Mucosa of rectum (tissue), 2 donors: ENCODE measurements at regions not wholly inside any gene's neighbourhood (a gene's known extent, or its start where the extent isn't known, plus 50 kb on each side); places are given as distances from the start of the nearest gene placed in this dataset.

Experiments
- H3K27ac ChIP-seq, 2 donors: one replicate each; pipeline ENCODE4 v1.7.0; 2013; ENCODE audit warnings: inconsistent platforms in 2 of 2, low read depth in 2 of 2, low read length in 2 of 2
- H3K27me3 ChIP-seq, 2 donors: one replicate each; pipeline ENCODE4 v1.7.0; 2013; ENCODE audit warnings: low read length in 2 of 2; ENCODE audit not compliant: control insufficient read depth in 2 of 2, insufficient read depth in 2 of 2
- H3K36me3 ChIP-seq, 2 donors: one replicate each; pipeline ENCODE4 v1.7.0; 2013; ENCODE audit warnings: low read length in 2 of 2; ENCODE audit not compliant: control insufficient read depth in 2 of 2, insufficient read depth in 2 of 2
- H3K4me1 ChIP-seq, 2 donors: one replicate each; pipeline ENCODE4 v1.7.0; 2013; ENCODE audit warnings: low read length in 2 of 2, mild to moderate bottlenecking in 1 of 2; ENCODE audit not compliant: control insufficient read depth in 2 of 2, insufficient read depth in 2 of 2
- H3K4me3 ChIP-seq, 2 donors: one replicate each; pipeline ENCODE4 v1.7.0; 2013; ENCODE audit warnings: low read length in 2 of 2
- H3K9ac ChIP-seq, 2 donors: one replicate each; pipeline ENCODE4 v1.7.0; 2013; ENCODE audit warnings: low read length in 2 of 2, low read depth in 1 of 2, mild to moderate bottlenecking in 1 of 2
- H3K9me3 ChIP-seq, 2 donors: one replicate each; pipeline ENCODE4 v1.7.0; 2013; ENCODE audit warnings: low read length in 2 of 2; ENCODE audit not compliant: control insufficient read depth in 2 of 2
- donor health status: healthy.
- donor health status: Normal muscosa, but diverticular disease.

DNA sequence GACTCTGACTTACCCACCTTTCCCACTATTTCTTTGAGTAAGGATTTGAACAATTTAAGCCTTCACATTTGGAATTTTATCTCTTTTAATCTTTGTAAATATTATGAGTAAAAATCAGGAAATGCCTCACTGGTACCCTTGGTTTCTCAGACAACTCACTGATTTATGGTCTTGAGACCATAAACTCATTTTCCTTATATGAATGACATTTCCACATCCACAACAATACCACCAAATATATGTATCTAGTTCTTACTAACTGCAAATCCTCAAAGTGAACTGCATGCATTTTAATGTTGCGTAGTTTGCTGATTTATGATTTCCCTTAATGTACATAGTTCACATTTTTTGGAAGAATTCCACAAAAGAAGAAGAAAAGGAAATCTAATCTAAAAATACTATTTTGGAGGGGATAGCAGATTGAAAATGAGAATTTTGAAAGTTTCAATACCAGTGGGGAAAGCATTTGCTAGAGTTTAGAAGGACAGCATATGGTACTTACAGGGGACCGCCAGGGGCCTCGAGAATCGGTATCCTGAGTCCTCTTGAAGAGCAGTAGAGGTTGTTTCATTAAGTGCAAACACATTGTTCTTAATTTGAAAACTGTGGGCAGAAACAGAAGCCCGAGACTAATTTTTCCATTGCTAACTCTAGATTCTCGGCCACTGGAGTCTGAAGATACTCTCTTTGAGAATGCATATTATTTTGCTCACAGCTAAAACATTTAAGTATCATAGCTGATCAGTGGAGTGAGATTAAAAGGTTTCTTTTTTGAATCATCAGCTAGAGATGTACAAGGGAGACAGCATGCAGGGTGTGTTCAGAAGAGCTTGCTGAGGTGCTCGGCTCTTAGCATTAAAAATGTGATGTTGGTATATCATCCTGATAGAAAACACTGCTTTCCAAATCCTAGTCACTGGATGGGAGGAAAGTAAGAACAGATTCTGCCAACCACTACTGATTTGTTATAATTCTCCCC lies 964.0 kb downstream of the GATA3 start:
- Histone ChIP-seq H3K4me1 (no peaks in the 10 kb centered on the region), H3K27me3 (no peaks in the 10 kb centered on the region), H3K9me3 (no peaks in the 10 kb centered on the region), H3K36me3 (no peaks in the 10 kb centered on the region), H3K4me3 (no peak overlapping the region), H3K27ac (no peak overlapping the region), H3K9ac (no peak overlapping the region)

DNA sequence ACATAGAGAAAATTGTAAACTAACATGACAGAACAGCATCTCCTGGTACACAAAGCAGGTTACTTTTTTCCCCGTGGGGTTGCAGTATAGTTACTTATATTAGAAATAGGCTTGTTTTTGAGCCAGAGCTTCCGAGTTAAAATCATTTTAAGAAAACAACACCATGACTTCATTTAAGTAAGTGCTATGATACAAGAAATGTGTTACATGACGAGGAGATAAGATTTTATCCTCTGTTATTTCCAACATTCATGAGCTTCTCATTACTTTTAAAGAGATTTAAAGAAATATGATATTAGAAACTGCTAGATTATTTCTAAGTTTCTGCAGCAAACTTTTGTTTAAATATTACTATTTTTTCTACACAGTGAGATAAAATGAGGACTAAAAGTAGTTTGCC lies 968.7 kb downstream of the GATA3 start:
- H3K27ac ChIP-seq: no peak overlapping the region

DNA sequence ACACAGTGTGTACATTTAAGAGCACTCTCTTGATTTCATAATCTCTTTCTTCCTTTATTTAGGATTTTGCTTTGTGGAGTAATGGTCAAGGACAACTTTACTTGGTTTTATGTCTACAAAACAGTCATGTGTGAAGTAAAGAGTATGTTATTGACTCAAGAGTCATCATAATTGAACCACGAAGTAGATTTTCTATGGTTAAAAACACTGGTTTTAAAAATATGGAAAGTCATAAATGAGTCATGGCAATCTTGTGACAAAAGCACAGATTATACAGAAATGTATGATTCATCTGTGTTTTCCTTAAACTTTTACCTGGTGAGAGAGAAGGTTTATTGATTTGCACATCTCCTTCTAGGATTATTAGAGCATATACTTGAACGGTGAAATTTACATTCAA lies 969.7 kb downstream of the GATA3 start:
- no peaks in the 10 kb centered on the region for H3K9me3 ChIP-seq
- H3K4me3 ChIP-seq: no peak overlapping the region
- no peak overlapping the region for H3K9ac ChIP-seq
- no peak overlapping the region for H3K27ac ChIP-seq
- no peaks in the 10 kb centered on the region for H3K27me3 ChIP-seq
- H3K36me3 ChIP-seq: no peaks in the 10 kb centered on the region
- H3K4me1 ChIP-seq: no peaks in the 10 kb centered on the region

More for the DNA sequence above, 968.7 kb downstream of the GATA3 start:
- no peaks in the 10 kb centered on the region for H3K27me3 ChIP-seq
- no peak overlapping the region for H3K4me3 ChIP-seq
- no peaks in the 10 kb centered on the region for H3K4me1 ChIP-seq
- H3K9ac ChIP-seq: no peak overlapping the region
- H3K36me3 ChIP-seq: no peaks in the 10 kb centered on the region
- no peaks in the 10 kb centered on the region for H3K9me3 ChIP-seq

DNA sequence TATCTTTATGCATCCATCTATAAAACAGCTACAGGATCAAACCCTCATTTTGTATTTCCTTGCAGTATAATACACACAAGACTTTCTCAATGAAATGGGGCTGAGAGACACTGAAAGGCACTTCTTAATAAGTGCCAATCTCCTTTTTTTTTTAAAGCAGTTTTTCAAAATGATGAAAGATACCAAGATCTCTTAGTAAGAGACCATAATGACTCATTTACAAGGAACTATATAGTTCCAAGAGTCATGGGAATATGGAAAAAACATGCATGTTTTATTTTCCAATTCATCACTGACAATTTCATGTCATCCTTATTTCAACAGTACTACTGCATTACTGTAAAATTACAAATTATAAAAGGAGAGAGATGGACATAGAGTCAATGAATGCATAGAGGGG lies 973.7 kb downstream of the GATA3 start:
- H3K27me3 ChIP-seq: no peaks in the 10 kb centered on the region
- H3K27ac ChIP-seq: no peak overlapping the region
- H3K9me3 ChIP-seq: no peaks in the 10 kb centered on the region
- H3K4me1 ChIP-seq: no peaks in the 10 kb centered on the region
- H3K9ac ChIP-seq: no peak overlapping the region
- H3K4me3 ChIP-seq: no peak overlapping the region
- no peaks in the 10 kb centered on the region for H3K36me3 ChIP-seq

DNA sequence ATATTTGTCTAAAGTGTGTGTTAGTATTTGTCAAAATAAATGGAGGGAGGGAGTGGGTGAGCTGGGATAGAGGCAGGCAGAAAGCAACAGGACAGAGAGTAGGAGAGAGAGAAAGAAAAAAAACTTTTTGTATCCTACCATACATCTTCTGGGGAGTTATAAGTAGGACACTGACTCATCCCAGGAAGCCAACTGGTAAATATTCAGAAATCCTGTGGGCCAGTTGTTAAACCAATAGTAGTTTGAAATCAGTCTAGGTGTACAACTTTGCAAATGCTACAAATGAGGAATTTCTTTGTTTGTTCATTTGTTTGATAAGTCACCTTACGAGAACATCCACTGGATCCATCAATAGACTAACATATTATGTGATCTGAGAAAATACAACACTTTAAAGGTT lies 980.9 kb downstream of the GATA3 start:
- Histone ChIP-seq H3K9me3 (no peaks in the 10 kb centered on the region), H3K36me3 (no peaks in the 10 kb centered on the region), H3K27me3 (no peaks in the 10 kb centered on the region), H3K4me1 (no peaks in the 10 kb centered on the region), H3K4me3 (no peak overlapping the region), H3K9ac (no peak overlapping the region), H3K27ac (no peak overlapping the region)

DNA sequence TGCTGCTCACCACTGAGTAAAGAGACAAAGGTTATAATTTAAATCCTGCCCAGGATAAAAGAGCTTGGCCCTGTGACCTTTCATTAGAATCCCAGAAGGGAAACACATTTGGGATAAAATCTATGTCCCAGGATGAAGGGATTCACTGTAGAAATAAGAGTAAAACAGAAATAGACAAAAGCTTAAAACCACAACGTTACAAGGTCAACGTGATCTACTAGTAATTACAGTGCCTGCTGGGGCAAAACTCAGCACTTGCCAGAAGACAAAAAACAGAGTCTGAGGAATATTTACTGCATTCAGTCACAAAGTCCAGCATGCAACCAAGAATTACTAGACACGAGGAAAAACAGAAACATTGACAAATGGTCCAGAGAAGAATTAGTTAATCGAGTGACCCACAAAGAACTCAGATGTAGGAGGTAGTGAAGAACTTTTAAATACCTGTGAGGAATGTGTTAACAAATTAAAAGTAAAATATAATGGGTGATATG lies 982.3 kb downstream of the GATA3 start:
- Histone ChIP-seq H3K36me3 (no peaks in the 10 kb centered on the region), H3K27ac (no peak overlapping the region), H3K9ac (no peak overlapping the region), H3K4me1 (no peaks in the 10 kb centered on the region), H3K9me3 (no peaks in the 10 kb centered on the region), H3K27me3 (no peaks in the 10 kb centered on the region), H3K4me3 (no peak overlapping the region)

DNA sequence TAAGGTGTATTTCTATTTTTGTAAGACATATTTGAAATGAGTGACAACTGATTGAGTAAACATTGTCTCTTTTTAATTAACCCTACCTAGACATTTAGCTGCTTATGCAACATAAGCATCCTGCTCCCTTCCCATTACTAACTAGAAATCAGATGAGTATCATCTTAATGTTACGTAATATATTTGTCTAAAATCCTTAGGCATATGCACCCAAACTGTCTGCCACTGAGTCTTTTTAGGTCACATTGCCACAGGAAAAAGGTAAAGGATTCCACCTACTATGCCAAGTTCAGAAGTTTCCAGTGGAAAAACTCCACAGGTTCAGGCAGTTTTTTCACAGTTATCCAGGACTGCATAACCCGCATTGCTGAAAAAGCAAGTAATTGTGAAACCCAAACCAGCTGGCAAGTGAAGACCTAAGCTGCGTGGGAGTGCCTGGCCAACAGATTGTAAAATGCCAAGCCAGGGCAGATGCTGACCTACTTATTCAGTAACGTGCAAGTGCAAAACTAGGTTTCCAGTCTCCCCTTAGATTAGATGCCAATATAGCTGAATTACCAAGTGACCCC lies 983.7 kb downstream of the GATA3 start:
- Histone ChIP-seq H3K4me1 (no peaks in the 10 kb centered on the region), H3K27me3 (no peaks in the 10 kb centered on the region), H3K4me3 (no peak overlapping the region), H3K9me3 (no peaks in the 10 kb centered on the region), H3K36me3 (no peaks in the 10 kb centered on the region), H3K9ac (no peak overlapping the region), H3K27ac (no peak overlapping the region)

DNA sequence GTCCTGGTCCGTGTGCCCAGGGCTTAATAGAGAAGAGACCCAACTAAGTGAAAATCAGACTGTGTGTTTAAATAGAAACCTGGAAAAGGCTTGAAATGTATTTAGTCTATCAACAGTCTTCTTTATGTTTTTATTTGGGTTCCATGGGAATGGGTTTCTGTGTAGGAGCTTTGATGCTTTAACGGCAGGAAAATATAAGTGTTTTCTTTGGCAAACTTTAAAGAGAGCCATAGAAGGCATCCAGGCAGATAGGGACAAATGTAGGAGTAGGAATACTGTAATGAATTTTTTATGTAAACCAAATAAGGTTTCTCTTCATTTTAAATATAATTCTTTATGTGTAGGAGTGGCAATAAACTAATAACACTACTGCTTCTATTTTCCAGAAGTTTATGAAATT lies 989.0 kb downstream of the GATA3 start:
- Histone ChIP-seq H3K9me3 (no peaks in the 10 kb centered on the region), H3K36me3 (no peaks in the 10 kb centered on the region), H3K27me3 (no peaks in the 10 kb centered on the region), H3K9ac (no peak overlapping the region), H3K27ac (no peak overlapping the region), H3K4me1 (no peaks in the 10 kb centered on the region), H3K4me3 (no peak overlapping the region)

DNA sequence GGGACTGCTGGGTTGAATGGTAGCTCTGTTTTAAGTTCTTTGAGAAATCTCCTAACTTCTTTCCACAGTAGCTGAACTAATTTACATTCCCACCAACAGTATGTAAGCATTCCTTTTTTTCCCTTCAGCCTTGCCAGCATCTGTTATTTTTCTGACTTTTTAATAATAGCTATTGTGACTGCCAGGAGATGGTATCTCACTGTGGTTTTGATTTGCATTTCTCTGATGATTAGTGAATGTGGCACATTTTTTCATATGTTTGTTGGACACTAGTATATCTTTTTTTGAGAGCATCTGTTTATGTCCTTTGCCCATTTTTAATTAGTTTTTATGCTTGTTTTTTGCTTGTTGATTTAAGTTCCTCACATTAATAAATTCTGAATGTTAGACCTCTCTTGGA lies 990.8 kb downstream of the GATA3 start:
- Histone ChIP-seq H3K36me3 (no peaks in the 10 kb centered on the region), H3K4me1 (no peaks in the 10 kb centered on the region), H3K4me3 (no peak overlapping the region), H3K9ac (no peak overlapping the region), H3K9me3 (no peaks in the 10 kb centered on the region), H3K27me3 (no peaks in the 10 kb centered on the region), H3K27ac (no peak overlapping the region)

DNA sequence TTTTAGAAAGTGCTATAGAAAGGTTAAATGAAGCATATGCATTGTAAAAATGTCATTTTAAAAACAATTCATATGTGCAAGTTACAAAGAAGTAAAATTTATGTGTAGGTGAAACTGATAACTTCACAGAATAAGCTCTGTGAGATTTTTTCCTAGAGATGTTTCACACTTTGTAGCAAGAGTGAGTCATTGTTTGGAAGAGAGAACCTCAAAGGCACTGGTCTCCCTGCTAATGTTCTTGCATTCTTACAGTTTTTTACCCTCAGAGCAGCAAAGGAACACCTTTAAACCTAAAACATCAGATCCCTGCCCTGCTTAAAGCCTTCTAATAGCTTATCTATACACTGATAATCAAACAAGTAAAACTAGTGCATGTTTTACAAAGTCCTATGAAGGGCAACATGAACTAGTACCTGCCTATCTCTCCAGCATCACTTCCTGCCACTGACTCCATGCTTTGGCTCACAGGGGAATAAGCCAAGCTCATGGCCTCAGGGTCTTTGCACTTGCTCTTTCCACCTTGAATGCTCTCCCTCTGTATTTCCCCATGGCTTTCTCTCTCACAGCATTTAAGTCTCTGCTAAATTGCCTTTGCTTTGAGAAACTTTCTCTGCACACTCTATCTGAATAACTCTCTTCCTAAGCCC lies 997.0 kb downstream of the GATA3 start:
- no peak overlapping the region for H3K9ac ChIP-seq
- no peaks in the 10 kb centered on the region for H3K9me3 ChIP-seq
- H3K4me1 ChIP-seq: no peaks in the 10 kb centered on the region
- H3K27ac ChIP-seq: no peak overlapping the region
- H3K27me3 ChIP-seq: no peaks in the 10 kb centered on the region
- no peaks in the 10 kb centered on the region for H3K36me3 ChIP-seq
- H3K4me3 ChIP-seq: no peak overlapping the region
